ENCODE measurements at regions not wholly inside any gene's neighbourhood (a gene's known extent, or its start where the extent isn't known, plus 50 kb on each side); places are given as distances from the start of the nearest gene placed in this dataset.

DNA sequence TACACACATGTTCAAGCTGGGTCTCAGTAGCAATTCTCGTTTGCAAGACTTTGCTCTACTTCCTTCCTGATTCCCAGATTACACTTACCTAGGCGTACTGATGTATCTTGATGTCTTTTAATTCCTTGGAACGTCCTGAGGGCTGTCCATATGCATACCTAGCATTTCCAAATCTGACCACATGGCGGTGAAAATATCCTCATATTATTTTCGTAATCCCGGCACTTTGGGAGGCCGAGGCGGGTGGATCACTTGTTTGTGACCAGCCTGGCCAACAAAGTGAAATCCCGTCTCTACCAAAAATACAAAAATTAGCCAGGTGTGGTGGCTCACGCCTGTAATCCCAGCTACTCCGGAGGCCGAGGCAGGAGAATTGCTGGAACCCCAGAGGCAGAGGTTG, 1786.3 kb upstream of the TENM3 start:
- TF ChIP-seq, protein P1, sequence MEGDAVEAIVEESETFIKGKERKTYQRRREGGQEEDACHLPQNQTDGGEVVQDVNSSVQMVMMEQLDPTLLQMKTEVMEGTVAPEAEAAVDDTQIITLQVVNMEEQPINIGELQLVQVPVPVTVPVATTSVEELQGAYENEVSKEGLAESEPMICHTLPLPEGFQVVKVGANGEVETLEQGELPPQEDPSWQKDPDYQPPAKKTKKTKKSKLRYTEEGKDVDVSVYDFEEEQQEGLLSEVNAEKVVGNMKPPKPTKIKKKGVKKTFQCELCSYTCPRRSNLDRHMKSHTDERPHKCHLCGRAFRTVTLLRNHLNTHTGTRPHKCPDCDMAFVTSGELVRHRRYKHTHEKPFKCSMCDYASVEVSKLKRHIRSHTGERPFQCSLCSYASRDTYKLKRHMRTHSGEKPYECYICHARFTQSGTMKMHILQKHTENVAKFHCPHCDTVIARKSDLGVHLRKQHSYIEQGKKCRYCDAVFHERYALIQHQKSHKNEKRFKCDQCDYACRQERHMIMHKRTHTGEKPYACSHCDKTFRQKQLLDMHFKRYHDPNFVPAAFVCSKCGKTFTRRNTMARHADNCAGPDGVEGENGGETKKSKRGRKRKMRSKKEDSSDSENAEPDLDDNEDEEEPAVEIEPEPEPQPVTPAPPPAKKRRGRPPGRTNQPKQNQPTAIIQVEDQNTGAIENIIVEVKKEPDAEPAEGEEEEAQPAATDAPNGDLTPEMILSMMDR (IDR thresholded peaks at IDR 0.05; ENCODE audit: low read length), result no peak
- no peak for TF ChIP-seq EZH2phosphoT487 (IDR thresholded peaks at IDR 0.05; ENCODE audit: low read length)

Measured in MM.1S (cell line).